ENCODE measurements at regions not wholly inside any gene's neighbourhood (a gene's known extent, or its start where the extent isn't known, plus 50 kb on each side); places are given as distances from the start of the nearest gene placed in this dataset.

- Histone ChIP-seq H3K79me2 (no peaks in the 10 kb centered on the region), H3K4me1 (ENCODE audit: insufficient read depth) (no peaks in the 10 kb centered on the region), H3K27me3 (no peaks in the 10 kb centered on the region), H3K27ac (no peak overlapping the region), H4K20me1 (ENCODE audit: insufficient read depth, poor library complexity, severe bottlenecking) (no peaks in the 10 kb centered on the region), H3K36me3 (replicated peaks; ENCODE audit: insufficient read depth, low read depth) (no peaks in the 10 kb centered on the region), H3K4me2 (no peak overlapping the region), H3K4me3 (no peak overlapping the region), H2AFZ (no peak overlapping the region), H3K9me2 (replicated peaks; ENCODE audit: insufficient read depth) (no peaks in the 10 kb centered on the region), H3K9me3 (ENCODE audit: low read depth) (no peaks in the 10 kb centered on the region)
- no peak for DNase-seq (ENCODE audit: low spot score)
- no peak for TF ChIP-seq EZH2phosphoT487 (IDR thresholded peaks at IDR 0.05; ENCODE audit: low read depth, severe bottlenecking, unreplicated experiment)
- TF ChIP-seq, protein P1, sequence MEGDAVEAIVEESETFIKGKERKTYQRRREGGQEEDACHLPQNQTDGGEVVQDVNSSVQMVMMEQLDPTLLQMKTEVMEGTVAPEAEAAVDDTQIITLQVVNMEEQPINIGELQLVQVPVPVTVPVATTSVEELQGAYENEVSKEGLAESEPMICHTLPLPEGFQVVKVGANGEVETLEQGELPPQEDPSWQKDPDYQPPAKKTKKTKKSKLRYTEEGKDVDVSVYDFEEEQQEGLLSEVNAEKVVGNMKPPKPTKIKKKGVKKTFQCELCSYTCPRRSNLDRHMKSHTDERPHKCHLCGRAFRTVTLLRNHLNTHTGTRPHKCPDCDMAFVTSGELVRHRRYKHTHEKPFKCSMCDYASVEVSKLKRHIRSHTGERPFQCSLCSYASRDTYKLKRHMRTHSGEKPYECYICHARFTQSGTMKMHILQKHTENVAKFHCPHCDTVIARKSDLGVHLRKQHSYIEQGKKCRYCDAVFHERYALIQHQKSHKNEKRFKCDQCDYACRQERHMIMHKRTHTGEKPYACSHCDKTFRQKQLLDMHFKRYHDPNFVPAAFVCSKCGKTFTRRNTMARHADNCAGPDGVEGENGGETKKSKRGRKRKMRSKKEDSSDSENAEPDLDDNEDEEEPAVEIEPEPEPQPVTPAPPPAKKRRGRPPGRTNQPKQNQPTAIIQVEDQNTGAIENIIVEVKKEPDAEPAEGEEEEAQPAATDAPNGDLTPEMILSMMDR (IDR thresholded peaks at IDR 0.05; ENCODE audit: poor library complexity), result no peak
- WGBS (ENCODE audit: low lambda C conversion rate, missing lambda C conversion rate), result 85% methylated on average over 3 of the region's 3 CpGs
Measured at GRCh38 chr11:72514331-72514730, 80.0 kb upstream of the CLPB start.

- no peak overlapping the region for H3K27ac ChIP-seq
- no peak for DNase-seq (ENCODE audit: low spot score)
- no peak overlapping the region for H3K4me2 ChIP-seq
- no peaks in the 10 kb centered on the region for H3K9me2 ChIP-seq (replicated peaks; ENCODE audit: insufficient read depth)
- no peaks in the 10 kb centered on the region for H4K20me1 ChIP-seq (ENCODE audit: insufficient read depth, poor library complexity, severe bottlenecking)
- H3K9me3 ChIP-seq (ENCODE audit: low read depth), result no peaks in the 10 kb centered on the region
- TF ChIP-seq, protein P1 (IDR thresholded peaks at IDR 0.05; ENCODE audit: poor library complexity), result no peak
- TF ChIP-seq EZH2 (IDR thresholded peaks at IDR 0.05; ENCODE audit: borderline replicate concordance) (no peak), EZH2phosphoT487 (IDR thresholded peaks at IDR 0.05; ENCODE audit: low read depth, severe bottlenecking, unreplicated experiment) (no peak)
- no peak overlapping the region for H3K4me3 ChIP-seq
- 86% methylated on average over 1 of the region's 1 CpG for WGBS (ENCODE audit: low lambda C conversion rate, missing lambda C conversion rate)
- no peak overlapping the region for H2AFZ ChIP-seq
- H3K4me1 ChIP-seq (ENCODE audit: insufficient read depth), result no peaks in the 10 kb centered on the region
- no peaks in the 10 kb centered on the region for H3K36me3 ChIP-seq (replicated peaks; ENCODE audit: insufficient read depth, low read depth)
- H3K27me3 ChIP-seq, result no peaks in the 10 kb centered on the region
- H3K79me2 ChIP-seq, result no peaks in the 10 kb centered on the region
Measured at GRCh38 chr11:72513411-72513810, 79.1 kb upstream of the CLPB start.

GRCh38 chr11:72512956-72513355, 78.6 kb upstream of the CLPB start:
- TF ChIP-seq, protein P1 (IDR thresholded peaks at IDR 0.05; ENCODE audit: poor library complexity), result no peak
- TF ChIP-seq EZH2phosphoT487 (IDR thresholded peaks at IDR 0.05; ENCODE audit: low read depth, severe bottlenecking, unreplicated experiment), result no peak
- no peak for TF ChIP-seq EZH2 (IDR thresholded peaks at IDR 0.05; ENCODE audit: borderline replicate concordance)
- Histone ChIP-seq H2AFZ (no peak overlapping the region), H3K4me1 (ENCODE audit: insufficient read depth) (no peaks in the 10 kb centered on the region), H4K20me1 (ENCODE audit: insufficient read depth, poor library complexity, severe bottlenecking) (no peaks in the 10 kb centered on the region), H3K9me2 (replicated peaks; ENCODE audit: insufficient read depth) (no peaks in the 10 kb centered on the region), H3K9me3 (ENCODE audit: low read depth) (no peaks in the 10 kb centered on the region), H3K79me2 (no peaks in the 10 kb centered on the region), H3K27ac (no peak overlapping the region), H3K4me2 (no peak overlapping the region), H3K36me3 (replicated peaks; ENCODE audit: insufficient read depth, low read depth) (no peaks in the 10 kb centered on the region), H3K27me3 (no peaks in the 10 kb centered on the region), H3K4me3 (no peak overlapping the region)
- DNase-seq (ENCODE audit: low spot score), result no peak
- WGBS (ENCODE audit: low lambda C conversion rate, missing lambda C conversion rate), result 90% methylated on average over 3 of the region's 3 CpGs

GRCh38 chr11:72511393-72512047, 77.2 kb upstream of the CLPB start:
- Histone ChIP-seq H3K9me3 (ENCODE audit: low read depth) (no peaks in the 10 kb centered on the region), H3K36me3 (replicated peaks; ENCODE audit: insufficient read depth, low read depth) (no peaks in the 10 kb centered on the region), H3K4me3 (no peak overlapping the region), H3K9me2 (replicated peaks; ENCODE audit: insufficient read depth) (no peaks in the 10 kb centered on the region), H3K4me1 (ENCODE audit: insufficient read depth) (no peaks in the 10 kb centered on the region), H3K79me2 (no peaks in the 10 kb centered on the region), H3K4me2 (no peak overlapping the region), H2AFZ (no peak overlapping the region), H3K27ac (no peak overlapping the region), H4K20me1 (ENCODE audit: insufficient read depth, poor library complexity, severe bottlenecking) (no peaks in the 10 kb centered on the region), H3K27me3 (no peaks in the 10 kb centered on the region)
- DNase-seq (ENCODE audit: low spot score), result no peak
- TF ChIP-seq EZH2 (IDR thresholded peaks at IDR 0.05; ENCODE audit: borderline replicate concordance) (no peak), EZH2phosphoT487 (IDR thresholded peaks at IDR 0.05; ENCODE audit: low read depth, severe bottlenecking, unreplicated experiment) (no peak)
- TF ChIP-seq, protein P1 (IDR thresholded peaks at IDR 0.05; ENCODE audit: poor library complexity), result no peak
